Esophagus (tissue), 2 donors: ENCODE measurements at regions not wholly inside any gene's neighbourhood (a gene's known extent, or its start where the extent isn't known, plus 50 kb on each side); places are given as distances from the start of the nearest gene placed in this dataset.
"Not testable (repeated sequence)": the region's sequence is repeated elsewhere in the genome, so short reads cannot be mapped to it uniquely, and the experiment has no call there.

Experiments used
- H3K27ac ChIP-seq, 2 donors: one replicate each; pipeline ENCODE4 v1.5.1; 2013; ENCODE audit warnings: low read depth in 2 of 2, mild to moderate bottlenecking in 2 of 2, inconsistent platforms in 1 of 2, low read length in 1 of 2, moderate library complexity in 1 of 2
- H3K27me3 ChIP-seq, 2 donors: one replicate each; pipeline ENCODE4 v1.6.1; 2013; ENCODE audit warnings: low read length in 2 of 2, control low read depth in 1 of 2, mild to moderate bottlenecking in 1 of 2; ENCODE audit not compliant: insufficient read depth in 2 of 2, control insufficient read depth in 1 of 2
- H3K36me3 ChIP-seq, 2 donors: one replicate each; pipeline ENCODE4 v1.6.1; 2013; ENCODE audit warnings: low read length in 1 of 2; ENCODE audit not compliant: control insufficient read depth in 2 of 2, insufficient read depth in 2 of 2
- H3K4me1 ChIP-seq, 2 donors: one replicate each; pipeline ENCODE4 v1.6.1; 2013; ENCODE audit warnings: low read length in 1 of 2; ENCODE audit not compliant: control insufficient read depth in 2 of 2, insufficient read depth in 2 of 2
- H3K4me3 ChIP-seq, 2 donors: one replicate each; pipeline ENCODE4 v1.5.1; 2013; ENCODE audit warnings: low read length in 2 of 2, mild to moderate bottlenecking in 2 of 2, low read depth in 1 of 2, moderate library complexity in 1 of 2
- H3K9me3 ChIP-seq, 2 donors: one replicate each; pipeline ENCODE4 v1.6.1; 2013; ENCODE audit warnings: mild to moderate bottlenecking in 2 of 2, low read depth in 1 of 2, low read length in 1 of 2, moderate library complexity in 1 of 2; ENCODE audit not compliant: control insufficient read depth in 2 of 2, insufficient read depth in 1 of 2
- WGBS, 2 donors: extraction: QIAGEN DNeasy Blood & Tissue Kit; methylation state at CpG; one replicate each; pipeline ENCODE4 v1.1.7; 2013; 5-methylcytosine and 5-hydroxymethylcytosine counted together
- donor health status: healthy with polysubstance abuse.
- donor health status: Bipolar disorder and iron deficiency.

- H3K4me3 ChIP-seq, result no peak overlapping the region
- H3K27me3 ChIP-seq, result no peaks in the 10 kb centered on the region
- H3K4me1 ChIP-seq, result no peaks in the 10 kb centered on the region
- no peaks in the 10 kb centered on the region for H3K36me3 ChIP-seq
- H3K9me3 ChIP-seq, result peaks cover 3 to 4% of the 10 kb centered on the region in 2 donors
- no peak overlapping the region for H3K27ac ChIP-seq
- 60 to 68% methylated on average over 11 of the region's 11 CpGs for WGBS, 2 donors
Observed at GRCh38 chr19:28437390-28438346, 775.3 kb downstream of the UQCRFS1 start.

GRCh38 chr19:28436320-28436719 lies 776.6 kb downstream of the UQCRFS1 start:
- Histone ChIP-seq H3K27me3 (no peaks in the 10 kb centered on the region), H3K4me1 (no peaks in the 10 kb centered on the region), H3K36me3 (no peaks in the 10 kb centered on the region), H3K27ac (no peak overlapping the region), H3K9me3 (peaks cover 4% of the 10 kb centered on the region in 2 donors), H3K4me3 (no peak overlapping the region)
- WGBS, 2 donors, result 84 to 91% methylated on average over 4 of the region's 4 CpGs

DNA sequence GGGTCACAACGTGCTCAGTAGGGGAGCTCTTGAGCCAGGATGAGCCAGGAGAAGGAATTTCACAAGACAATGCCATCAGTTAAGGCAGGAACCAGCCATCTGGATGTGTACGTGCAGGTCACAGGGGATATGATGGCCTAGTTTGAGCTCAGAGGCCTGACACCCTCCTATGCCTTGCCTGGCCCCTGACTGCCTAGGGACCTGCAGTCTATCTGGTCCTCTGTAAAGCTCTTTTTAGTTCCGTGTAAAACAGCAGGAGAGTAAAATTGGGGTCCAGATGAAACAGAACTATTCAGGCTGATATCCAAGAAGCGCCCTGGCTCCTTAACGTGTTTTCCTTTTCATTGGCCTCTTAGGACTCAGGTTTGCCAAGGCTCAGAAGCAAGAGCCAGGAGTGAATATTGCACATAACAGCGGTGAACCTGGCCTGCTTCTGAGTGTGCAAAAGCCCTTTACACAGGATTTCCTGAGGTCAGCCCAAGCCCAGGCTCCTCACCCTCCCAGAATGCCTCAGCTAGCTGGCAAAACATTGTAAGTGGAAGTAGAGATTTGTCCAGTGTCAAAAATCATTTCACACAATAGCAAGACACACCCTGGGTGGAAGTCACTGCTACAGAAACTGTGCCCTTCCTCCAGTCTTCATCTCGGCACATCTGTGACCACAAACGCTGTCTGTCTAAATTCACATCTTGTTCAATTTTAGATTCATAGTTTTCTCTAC lies 777.2 kb downstream of the UQCRFS1 start:
- Histone ChIP-seq H3K4me3 (no peak overlapping the region), H3K9me3 (peaks cover 4 to 5% of the 10 kb centered on the region in 2 donors), H3K4me1 (no peaks in the 10 kb centered on the region), H3K27ac (no peak overlapping the region), H3K36me3 (no peaks in the 10 kb centered on the region), H3K27me3 (no peaks in the 10 kb centered on the region)
- 64 to 67% methylated on average over 8 of the region's 8 CpGs for WGBS, 2 donors

- not testable (repeated sequence) for H3K27ac ChIP-seq, H3K27me3 ChIP-seq, H3K36me3 ChIP-seq, H3K4me1 ChIP-seq, H3K4me3 ChIP-seq, H3K9me3 ChIP-seq
- 83 to 87% methylated on average over 9 of the region's 9 CpGs for WGBS, 2 donors
Observed at GRCh38 chr19:28434794-28435193, 778.2 kb downstream of the UQCRFS1 start.

DNA sequence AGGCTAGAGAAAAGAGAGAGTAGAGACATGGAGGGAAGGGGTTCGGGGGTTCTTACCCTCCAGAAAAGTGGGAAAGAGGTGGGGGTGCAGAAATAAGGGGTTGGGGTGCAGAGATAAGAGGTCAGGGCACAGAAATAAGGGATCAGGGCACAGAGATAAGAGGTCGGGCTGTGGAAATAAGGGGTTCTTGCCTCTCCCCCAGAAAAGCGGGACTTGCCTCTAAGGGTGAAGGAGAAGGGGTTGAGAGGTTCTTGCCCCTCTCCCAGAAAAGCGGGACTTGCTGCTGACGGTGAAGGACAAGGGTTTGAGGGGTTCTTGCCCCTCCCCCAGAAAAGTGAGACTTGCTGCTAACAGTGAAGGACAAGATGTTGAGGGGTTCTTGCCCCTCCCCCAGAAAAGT lies 778.6 kb downstream of the UQCRFS1 start:
- H3K9me3 ChIP-seq, H3K4me1 ChIP-seq, H3K27ac ChIP-seq, H3K36me3 ChIP-seq, H3K4me3 ChIP-seq, H3K27me3 ChIP-seq: not testable (repeated sequence)
- 82 to 85% methylated on average over 5 of the region's 5 CpGs for WGBS, 2 donors

- H3K36me3 ChIP-seq, H3K9me3 ChIP-seq, H3K27ac ChIP-seq, H3K4me1 ChIP-seq, H3K27me3 ChIP-seq, H3K4me3 ChIP-seq: not testable (repeated sequence)
- 90 to 92% methylated on average over 4 of the region's 4 CpGs for WGBS, 2 donors
Observed at GRCh38 chr19:28433166-28433565, 779.8 kb downstream of the UQCRFS1 start.

DNA sequence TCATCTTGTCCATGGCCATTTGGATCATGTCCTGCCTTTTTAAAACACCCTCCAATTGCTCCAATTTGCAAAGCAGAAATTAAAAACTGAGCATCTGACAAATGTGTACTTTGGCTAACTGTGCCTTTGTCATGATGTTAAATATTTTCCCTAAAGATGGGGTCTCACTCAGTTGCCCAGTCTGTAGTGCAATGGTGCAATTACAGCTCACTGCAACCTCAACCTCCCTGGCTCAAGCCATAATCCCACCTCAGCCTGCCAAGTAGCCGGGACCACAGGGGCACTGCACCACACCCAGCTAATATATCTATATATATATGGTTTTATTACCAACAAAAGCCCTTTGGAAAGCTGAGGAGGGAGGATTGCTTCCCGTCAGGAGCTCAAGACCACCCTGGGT lies 782.7 kb downstream of the UQCRFS1 start:
- H3K27me3 ChIP-seq, result no peaks in the 10 kb centered on the region
- no peaks in the 10 kb centered on the region for H3K4me1 ChIP-seq
- no peak overlapping the region for H3K4me3 ChIP-seq
- H3K9me3 ChIP-seq, result peaks cover 3 to 5% of the 10 kb centered on the region in 2 donors
- H3K27ac ChIP-seq, result no peak overlapping the region
- WGBS, 2 donors, result 75 to 77% methylated on average over 2 of the region's 2 CpGs
- no peaks in the 10 kb centered on the region for H3K36me3 ChIP-seq

DNA sequence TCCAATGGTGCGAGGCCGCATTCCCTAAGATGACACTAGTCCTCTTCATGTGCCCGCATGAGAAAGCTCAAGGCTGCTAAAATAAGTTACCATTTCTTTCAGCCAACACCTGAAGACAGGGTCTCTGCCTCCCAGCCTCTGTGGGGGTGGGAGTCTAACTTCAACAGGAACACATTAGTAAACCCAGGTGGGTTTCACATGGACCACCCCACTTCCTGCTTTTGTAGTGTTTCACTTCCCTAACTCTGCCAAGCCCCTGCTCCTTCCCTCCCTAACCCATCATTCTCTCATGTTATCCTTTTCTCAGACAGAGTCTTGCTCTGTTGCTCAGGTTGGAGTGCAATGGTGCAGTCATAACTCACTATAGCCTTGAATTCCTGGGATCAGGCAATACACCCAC lies 783.6 kb downstream of the UQCRFS1 start:
- Histone ChIP-seq H3K27me3 (no peaks in the 10 kb centered on the region), H3K27ac (no peak overlapping the region), H3K36me3 (no peaks in the 10 kb centered on the region), H3K9me3 (peaks cover 3 to 5% of the 10 kb centered on the region in 2 donors), H3K4me1 (no peaks in the 10 kb centered on the region), H3K4me3 (no peak overlapping the region)
- 82 to 88% methylated on average over 3 of the region's 3 CpGs for WGBS, 2 donors

GRCh38 chr19:28428663-28429348 lies 784.1 kb downstream of the UQCRFS1 start:
- WGBS, 2 donors, result 78 to 79% methylated on average over 7 of the region's 7 CpGs
- Histone ChIP-seq H3K27me3 (no peaks in the 10 kb centered on the region), H3K9me3 (peaks cover 3 to 5% of the 10 kb centered on the region in 2 donors)

More at GRCh38 chr19:28428663-28429348, 784.1 kb downstream of the UQCRFS1 start:
- H3K4me1 ChIP-seq, result no peaks in the 10 kb centered on the region
- H3K27ac ChIP-seq, result no peak overlapping the region
- H3K4me3 ChIP-seq, result no peak overlapping the region
- no peaks in the 10 kb centered on the region for H3K36me3 ChIP-seq
